ENCODE measurements at regions not wholly inside any gene's neighbourhood (a gene's known extent, or its start where the extent isn't known, plus 50 kb on each side); places are given as distances from the start of the nearest gene placed in this dataset.

GRCh38 chr3:167188592-167188991 is 191.5 kb downstream of the ZBBX start:
- no peak for DNase-seq

- DNase-seq = no peak
Measured at GRCh38 chr3:167187221-167187620, 192.9 kb downstream of the ZBBX start.

GRCh38 chr3:167184511-167184910 is 195.6 kb downstream of the ZBBX start:
- no peak for DNase-seq

- no peak for DNase-seq
Measured at GRCh38 chr3:167172377-167172776, 207.7 kb downstream of the ZBBX start.

- no peak for DNase-seq
Measured at GRCh38 chr3:167167491-167167890, 212.6 kb downstream of the ZBBX start.

- DNase-seq = no peak
Measured at GRCh38 chr3:167166594-167167253, 213.4 kb downstream of the ZBBX start.

- no peak for DNase-seq
Measured at GRCh38 chr3:167166012-167166411, 214.1 kb downstream of the ZBBX start.

- DNase-seq = no peak
Measured at GRCh38 chr3:167163580-167163979, 216.5 kb downstream of the ZBBX start.

- DNase-seq = peak; percentile 73 to 78
Measured at GRCh38 chr3:167162083-167162482, 218.0 kb downstream of the ZBBX start.

- no peak for DNase-seq
Measured at GRCh38 chr3:167160781-167161180, 219.3 kb downstream of the ZBBX start.

DNA sequence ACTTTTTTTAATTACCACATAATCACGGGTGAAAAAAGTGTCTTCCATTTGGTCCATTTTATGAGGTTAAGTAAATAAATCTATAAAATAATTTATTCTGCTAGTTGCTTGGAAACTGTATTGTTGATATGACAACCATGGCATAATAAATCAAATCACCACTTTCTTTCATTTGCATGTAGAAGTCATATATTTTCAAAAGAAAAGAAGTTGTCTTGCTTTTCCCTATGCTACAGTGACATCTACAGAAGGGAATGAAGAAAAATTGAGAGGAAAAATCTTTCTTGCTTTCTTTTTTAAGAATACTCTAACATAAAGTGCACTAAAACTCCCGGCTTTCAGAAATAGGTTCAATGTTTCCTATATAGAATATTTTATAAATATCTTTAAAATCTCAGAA is 228.5 kb downstream of the ZBBX start:
- DNase-seq = no peak

DNA sequence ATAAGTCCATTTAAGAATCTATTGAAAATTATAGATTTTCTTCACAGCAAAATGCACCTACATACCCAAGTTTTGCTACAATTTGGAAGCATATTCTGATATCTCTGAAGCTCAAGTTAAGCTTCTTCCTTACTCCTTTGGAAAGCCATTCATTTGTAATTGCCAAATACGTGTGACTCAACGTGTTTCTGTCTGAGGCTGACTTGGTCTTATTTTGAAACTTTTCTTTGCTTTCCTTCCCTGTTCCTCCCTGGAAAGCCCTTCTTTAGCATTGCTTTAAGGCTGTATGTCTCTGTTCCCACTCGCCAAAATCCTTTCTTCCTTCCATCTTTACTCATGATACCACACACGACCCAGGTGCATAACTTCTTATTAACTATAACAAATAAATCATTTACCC is 232.0 kb downstream of the ZBBX start:
- DNase-seq = no peak

- DNase-seq = no peak
Measured at GRCh38 chr3:167146911-167147310, 233.2 kb downstream of the ZBBX start.

DNA sequence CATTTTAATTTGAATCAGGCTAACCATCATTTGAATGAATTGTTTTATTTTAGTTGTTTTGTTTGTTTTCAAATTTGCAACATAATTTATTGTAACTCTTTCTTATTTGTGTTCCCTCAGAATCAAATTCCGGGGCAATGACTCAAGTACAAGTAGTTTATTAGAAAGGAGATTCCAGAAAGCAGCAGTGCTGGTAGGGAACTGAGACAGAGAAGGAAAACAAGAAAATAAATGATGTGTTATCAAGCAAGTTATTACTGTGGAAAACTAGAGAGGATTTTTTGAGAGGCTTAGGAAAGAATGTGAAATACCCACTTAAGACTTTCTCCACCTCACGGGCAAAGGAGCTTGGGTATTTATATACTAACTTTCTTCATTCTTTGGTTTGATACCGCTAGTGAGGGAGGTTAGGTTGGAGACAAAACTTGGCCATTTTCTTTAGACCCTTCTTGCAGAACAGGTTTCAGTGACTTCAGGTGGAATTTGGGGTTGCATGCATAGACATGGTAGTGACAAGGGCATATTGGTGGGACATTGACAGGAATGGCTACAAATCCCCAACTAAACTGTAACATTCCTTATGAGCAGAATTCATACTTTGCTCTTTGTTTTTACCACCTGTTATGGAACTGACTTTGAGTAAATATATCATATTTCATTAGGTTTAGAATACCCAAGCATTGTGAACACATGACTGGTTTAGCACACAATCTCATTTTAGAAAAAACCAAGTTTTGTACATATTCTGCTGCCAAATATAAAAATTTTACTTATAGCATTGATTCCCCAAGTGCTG is 254.3 kb downstream of the ZBBX start:
- DNase-seq = no peak

GRCh38 chr3:167120828-167121227 is 259.3 kb downstream of the ZBBX start:
- no peak for DNase-seq

- DNase-seq = no peak
Measured at GRCh38 chr3:167116120-167116922, 263.8 kb downstream of the ZBBX start.

- no peak for DNase-seq
Measured at GRCh38 chr3:167115331-167115934, 264.7 kb downstream of the ZBBX start.

DNA sequence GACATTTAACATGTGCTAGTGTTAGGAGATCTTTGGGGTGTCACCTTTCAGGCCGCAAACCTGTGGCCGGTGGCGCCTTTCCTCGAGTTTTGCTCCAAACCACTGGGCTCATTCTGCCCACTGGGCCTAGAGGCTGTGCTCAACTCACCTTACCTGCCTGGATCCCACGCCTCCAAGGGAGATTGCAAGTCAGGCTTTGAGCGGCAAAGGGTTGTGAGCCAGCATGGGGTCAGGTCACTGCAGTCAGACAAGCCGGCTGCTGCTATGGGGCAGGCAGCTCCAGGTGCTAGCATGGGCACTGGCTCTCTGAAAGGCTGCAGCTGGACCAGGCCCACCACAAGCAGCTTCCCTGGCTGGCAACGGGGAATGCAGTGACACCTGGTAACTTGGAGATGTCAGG is 265.5 kb downstream of the ZBBX start:
- no peak for DNase-seq

GRCh38 chr3:167113035-167113830 is 266.9 kb downstream of the ZBBX start:
- DNase-seq = peak; percentile 16 to 21

DNA sequence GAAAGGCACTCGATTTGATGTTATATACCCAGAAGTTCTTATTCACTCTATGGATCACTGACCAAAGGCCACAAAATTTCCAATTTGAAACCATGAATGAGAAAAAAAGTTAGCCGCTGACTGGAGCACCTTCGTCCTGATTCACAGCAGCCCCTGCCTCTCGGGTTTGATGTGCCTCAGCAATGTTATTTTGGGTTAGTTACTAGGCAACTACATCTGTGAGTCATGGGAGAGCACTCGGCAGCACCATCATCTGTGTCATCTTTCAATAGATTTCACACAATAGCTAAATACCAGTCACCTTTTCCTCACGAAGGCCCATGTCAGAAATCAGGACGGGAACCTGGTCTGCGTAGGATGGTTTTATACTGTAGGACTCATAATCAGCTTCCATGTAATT is 269.2 kb downstream of the ZBBX start:
- DNase-seq = no peak

DNA sequence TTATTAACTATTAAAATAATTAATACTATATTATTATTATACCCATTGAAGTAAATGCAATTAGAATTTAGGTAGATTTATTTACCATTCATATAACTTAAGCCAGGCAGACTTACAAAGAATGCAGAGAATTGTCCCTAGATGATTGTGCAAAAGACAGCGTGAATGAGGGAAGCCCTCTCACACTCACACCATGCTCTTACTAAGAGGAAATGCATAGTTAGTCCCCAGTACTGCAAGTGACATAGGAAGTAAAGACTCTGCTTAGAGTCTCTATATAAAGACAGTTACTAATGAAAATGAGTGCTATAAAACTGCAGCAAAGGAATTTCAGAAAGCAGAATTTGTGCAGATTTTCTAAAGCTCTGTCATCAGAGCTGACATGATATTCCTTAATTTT is 270.4 kb downstream of the ZBBX start:
- DNase-seq = peak; percentile 50 to 53

DNA sequence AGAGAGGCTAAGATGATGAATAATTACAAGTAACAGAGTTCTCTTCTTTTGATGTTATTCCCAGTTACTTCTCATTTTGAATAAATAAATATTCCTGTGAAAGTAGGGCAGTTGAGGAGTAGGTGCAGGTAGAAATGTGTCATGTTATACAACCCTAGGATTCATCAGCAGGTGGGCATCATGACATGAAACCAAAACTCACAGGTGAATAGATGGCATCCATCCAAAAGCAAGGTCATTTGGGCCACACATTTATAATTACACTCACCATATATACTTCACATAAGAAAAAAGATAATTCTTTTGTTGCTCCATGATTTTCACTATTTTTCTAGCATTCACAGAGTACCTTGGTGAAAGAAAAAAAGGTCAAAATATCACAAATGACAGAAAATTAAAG is 273.6 kb downstream of the ZBBX start:
- DNase-seq = no peak
